Keratinocyte (primary cell): ENCODE measurements at regions not wholly inside any gene's neighbourhood (a gene's known extent, or its start where the extent isn't known, plus 50 kb on each side); places are given as distances from the start of the nearest gene placed in this dataset.

Source experiments
- DNase-seq: peaks from one replicate; pipeline ENCODE4 v3.0.0-alpha.2; 2011; ENCODE audit warnings: low read depth, missing footprints, low spot score
- FAIRE-seq: peaks from 2 replicates; lab custom pipeline; 2011; peaks lifted over from hg19 to GRCh38; lab: Jason Lieb, UNC
- H2AFZ ChIP-seq: 2 replicates; pipeline ENCODE4 v1.6.0; 2012; ENCODE audit warnings: low read length, control low read depth, inconsistent platforms; ENCODE audit not compliant: control insufficient read depth
- H3K27ac ChIP-seq: 2 replicates; pipeline ENCODE4 v1.5.1; 2011; ENCODE audit warnings: low read length; ENCODE audit not compliant: control insufficient read depth, insufficient read depth
- H3K27me3 ChIP-seq: 3 replicates; pipeline ENCODE4 v1.6.0; 2011; ENCODE audit warnings: low read length; ENCODE audit not compliant: control insufficient read depth, insufficient read depth; ENCODE audit errors: extremely low read depth
- H3K36me3 ChIP-seq, 2 experiments: 2 replicates in 1 of 2; 3 replicates in 1 of 2; pipeline ENCODE4 v1.5.1; 2011; ENCODE audit warnings: low read length in 2 of 2, mild to moderate bottlenecking in 1 of 2; ENCODE audit not compliant: control insufficient read depth in 2 of 2, insufficient read depth in 2 of 2; ENCODE audit errors: extremely low read depth in 1 of 2
- H3K4me1 ChIP-seq: 3 replicates; pipeline ENCODE4 v1.5.1; 2011; ENCODE audit warnings: low read length; ENCODE audit not compliant: control insufficient read depth, insufficient read depth; ENCODE audit errors: extremely low read depth
- H3K4me2 ChIP-seq: 3 replicates; pipeline ENCODE4 v1.6.0; 2011; ENCODE audit warnings: low read depth, low read length; ENCODE audit not compliant: control insufficient read depth, insufficient read depth; ENCODE audit errors: extremely low read depth
- H3K4me3 ChIP-seq, 3 experiments: fragments of 200-600 bp in 1 of 3; sonication (generic) in 1 of 3; 2 replicates in 2 of 3; 3 replicates in 1 of 3; pipeline ENCODE4 v1.5.1; 2011 to 2016; ENCODE audit warnings: low read length in 3 of 3, mild to moderate bottlenecking in 3 of 3, control low read depth in 2 of 3, inconsistent platforms in 1 of 3, low read depth in 1 of 3, mixed read lengths in 1 of 3, mixed run types in 1 of 3, moderate library complexity in 1 of 3; ENCODE audit not compliant: control insufficient read depth in 2 of 3, insufficient read depth in 2 of 3; ENCODE audit errors: extremely low read depth in 1 of 3
- H3K79me2 ChIP-seq: 2 replicates; pipeline ENCODE4 v1.6.0; 2012; ENCODE audit warnings: low read length; ENCODE audit not compliant: control insufficient read depth, insufficient read depth
- H3K9ac ChIP-seq: 3 replicates; pipeline ENCODE4 v1.6.0; 2011; ENCODE audit warnings: low read length; ENCODE audit not compliant: control insufficient read depth, insufficient read depth; ENCODE audit errors: extremely low read depth
- H3K9me1 ChIP-seq: 3 replicates; pipeline ENCODE4 v1.6.0; 2011; ENCODE audit warnings: low read length; ENCODE audit not compliant: control insufficient read depth, insufficient read depth; ENCODE audit errors: extremely low read depth
- H3K9me3 ChIP-seq: 2 replicates; pipeline ENCODE4 v1.5.1; 2012; ENCODE audit warnings: low read depth, low read length; ENCODE audit not compliant: control insufficient read depth
- H4K20me1 ChIP-seq: 3 replicates; pipeline ENCODE4 v1.6.0; 2011; ENCODE audit warnings: low read length; ENCODE audit not compliant: control insufficient read depth, insufficient read depth; ENCODE audit errors: extremely low read depth
- EZH2 ChIP-seq: IDR thresholded peaks from one replicate; pipeline ENCODE4 v1.6.1; 2012; ENCODE audit warnings: inconsistent platforms, mild to moderate bottlenecking, low read length, moderate library complexity
- dilution Hi-C: fragments of 300-500 bp; cut with MboI; formaldehyde crosslinking; loops from one replicate; pipeline ENCODE4 v1.7.0; 2020; ENCODE audit warnings: low sequenced_read_pairs; ENCODE audit not compliant: extremely low pct_ligation_motif_present
- TF ChIP-seq, protein P1 (sequence below), 3 experiments: IDR thresholded peaks in 1 of 3; conservative IDR thresholded peaks in 1 of 3; optimal IDR thresholded peaks in 1 of 3; 2 replicates in 2 of 3; 3 replicates in 1 of 3; pipeline versions ENCODE3 to v1.5.1; 2011; ENCODE audit warnings: low read length in 3 of 3, mild to moderate bottlenecking in 3 of 3, moderate library complexity in 2 of 3, control low read depth in 1 of 3, inconsistent platforms in 1 of 3; ENCODE audit not compliant: insufficient read depth in 2 of 3; ENCODE audit errors: extremely low read depth in 1 of 3

DNA sequence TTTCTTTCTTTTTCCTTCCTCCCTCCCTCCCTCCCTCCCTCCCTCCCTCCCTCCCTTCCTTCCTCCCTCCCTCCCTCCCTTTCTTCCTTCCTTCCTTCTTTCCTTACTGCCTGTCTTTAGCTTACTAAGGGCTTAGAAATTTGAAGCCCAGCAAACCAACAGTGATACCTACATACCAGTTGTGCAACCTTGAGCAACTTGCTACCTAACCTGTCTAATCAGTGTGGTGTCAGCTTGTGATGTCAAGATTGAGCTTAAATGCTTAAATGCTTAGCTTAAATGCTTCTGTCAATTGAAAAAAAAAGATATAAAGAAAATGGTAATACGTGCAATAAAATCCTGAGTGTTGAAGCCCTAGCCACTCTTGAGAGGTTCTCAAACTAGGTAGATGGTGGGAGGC lies 728.6 kb downstream of the TRIML1 start:
- FAIRE-seq, result no peak
- Histone ChIP-seq H3K9ac (no peak overlapping the region), H3K27me3 (no peaks in the 10 kb centered on the region), H3K4me3 (no peak overlapping the region), H3K9me1 (no peaks in the 10 kb centered on the region), H3K4me2 (no peak overlapping the region), H4K20me1 (no peaks in the 10 kb centered on the region), H3K36me3 (no peaks in the 10 kb centered on the region), H3K9me3 (peaks cover under 1% of the 10 kb centered on the region), H3K27ac (no peak overlapping the region), H3K4me1 (no peaks in the 10 kb centered on the region), H3K79me2 (no peaks in the 10 kb centered on the region), H2AFZ (no peak overlapping the region)
- DNase-seq, result no peak
- no peak for TF ChIP-seq EZH2
- TF ChIP-seq, protein P1, sequence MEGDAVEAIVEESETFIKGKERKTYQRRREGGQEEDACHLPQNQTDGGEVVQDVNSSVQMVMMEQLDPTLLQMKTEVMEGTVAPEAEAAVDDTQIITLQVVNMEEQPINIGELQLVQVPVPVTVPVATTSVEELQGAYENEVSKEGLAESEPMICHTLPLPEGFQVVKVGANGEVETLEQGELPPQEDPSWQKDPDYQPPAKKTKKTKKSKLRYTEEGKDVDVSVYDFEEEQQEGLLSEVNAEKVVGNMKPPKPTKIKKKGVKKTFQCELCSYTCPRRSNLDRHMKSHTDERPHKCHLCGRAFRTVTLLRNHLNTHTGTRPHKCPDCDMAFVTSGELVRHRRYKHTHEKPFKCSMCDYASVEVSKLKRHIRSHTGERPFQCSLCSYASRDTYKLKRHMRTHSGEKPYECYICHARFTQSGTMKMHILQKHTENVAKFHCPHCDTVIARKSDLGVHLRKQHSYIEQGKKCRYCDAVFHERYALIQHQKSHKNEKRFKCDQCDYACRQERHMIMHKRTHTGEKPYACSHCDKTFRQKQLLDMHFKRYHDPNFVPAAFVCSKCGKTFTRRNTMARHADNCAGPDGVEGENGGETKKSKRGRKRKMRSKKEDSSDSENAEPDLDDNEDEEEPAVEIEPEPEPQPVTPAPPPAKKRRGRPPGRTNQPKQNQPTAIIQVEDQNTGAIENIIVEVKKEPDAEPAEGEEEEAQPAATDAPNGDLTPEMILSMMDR (optimal IDR thresholded peaks at IDR 0.05 in 1 of 3, IDR thresholded peaks at IDR 0.05 in 1 of 3, conservative IDR thresholded peaks at IDR 0.05 in 1 of 3; ENCODE audit: extremely low read depth in 1 of 3, insufficient read depth in 2 of 3, low read length in 3 of 3), result no peak
- dilution Hi-C loops, result no loop called here

DNA sequence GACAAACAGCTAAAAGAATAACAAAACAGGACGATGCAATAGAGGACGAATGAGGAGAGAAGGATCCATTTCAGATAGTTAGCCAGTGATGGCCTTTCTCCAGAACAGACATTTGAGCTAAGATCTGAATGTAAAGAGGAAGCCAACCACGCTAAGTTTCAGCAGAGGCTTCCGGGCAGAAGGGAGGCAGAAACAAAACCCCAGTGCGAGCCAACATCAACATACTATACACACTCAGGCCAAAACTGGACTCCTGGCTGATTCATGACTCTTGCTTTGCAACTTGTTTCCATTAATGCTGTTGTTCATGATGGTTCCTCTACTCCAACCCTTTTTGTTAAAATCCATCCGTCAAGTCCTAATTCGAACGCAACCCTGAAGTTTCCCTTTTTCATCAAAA lies 730.3 kb downstream of the TRIML1 start:
- no peak overlapping the region for H3K4me2 ChIP-seq
- no peak overlapping the region for H3K27ac ChIP-seq
- peaks cover 2% of the 10 kb centered on the region for H3K9me3 ChIP-seq
- H3K36me3 ChIP-seq, result no peaks in the 10 kb centered on the region
- no peaks in the 10 kb centered on the region for H4K20me1 ChIP-seq
- no peak overlapping the region for H3K9ac ChIP-seq
- H3K27me3 ChIP-seq, result no peaks in the 10 kb centered on the region
- dilution Hi-C loops, result no loop called here
- H3K4me3 ChIP-seq, result no peak overlapping the region
- DNase-seq, result no peak
- H2AFZ ChIP-seq, result no peak overlapping the region
- H3K9me1 ChIP-seq, result no peaks in the 10 kb centered on the region
- H3K4me1 ChIP-seq, result no peaks in the 10 kb centered on the region
- no peak for FAIRE-seq
- no peak for TF ChIP-seq EZH2
- TF ChIP-seq, protein P1 (optimal IDR thresholded peaks at IDR 0.05 in 1 of 3, IDR thresholded peaks at IDR 0.05 in 1 of 3, conservative IDR thresholded peaks at IDR 0.05 in 1 of 3; ENCODE audit: extremely low read depth in 1 of 3, insufficient read depth in 2 of 3, low read length in 3 of 3), result no peak
- no peaks in the 10 kb centered on the region for H3K79me2 ChIP-seq
